Endodermal cell (in vitro differentiated cells): ENCODE measurements at regions not wholly inside any gene's neighbourhood (a gene's known extent, or its start where the extent isn't known, plus 50 kb on each side); places are given as distances from the start of the nearest gene placed in this dataset.

Source experiments
- DNase-seq: peaks from one replicate; pipeline ENCODE4 v3.0.0-alpha.2; 2017
- H3K27ac ChIP-seq: 2 replicates; pipeline ENCODE4 v1.5.1; 2013; ENCODE audit warnings: mild to moderate bottlenecking, low read depth, low read length, moderate library complexity
- H3K27me3 ChIP-seq: 2 replicates; pipeline ENCODE4 v1.6.1; 2013; ENCODE audit warnings: mild to moderate bottlenecking, low read length, moderate library complexity; ENCODE audit not compliant: insufficient read depth, control insufficient read depth, poor library complexity, severe bottlenecking
- H3K36me3 ChIP-seq: 2 replicates; pipeline ENCODE4 v1.7.0; 2013; ENCODE audit warnings: mild to moderate bottlenecking, low read length, moderate library complexity; ENCODE audit not compliant: control insufficient read depth, insufficient read depth
- H3K4me1 ChIP-seq: one replicate; pipeline ENCODE4 v1.7.0; 2013; ENCODE audit warnings: low read length; ENCODE audit not compliant: control insufficient read depth, insufficient read depth
- H3K4me3 ChIP-seq: 2 replicates; pipeline ENCODE4 v1.5.1; 2013; ENCODE audit warnings: mild to moderate bottlenecking, low read length, moderate library complexity
- H3K9ac ChIP-seq: 2 replicates; pipeline ENCODE4 v1.6.1; 2013; ENCODE audit warnings: mild to moderate bottlenecking, low read length, moderate library complexity; ENCODE audit not compliant: poor library complexity, severe bottlenecking; ENCODE audit errors: extremely low read depth
- H3K9me3 ChIP-seq: 2 replicates; pipeline ENCODE4 v1.6.1; 2013; ENCODE audit warnings: mild to moderate bottlenecking, low read length, moderate library complexity; ENCODE audit not compliant: control insufficient read depth
- H3K27ac Mint-ChIP-seq: 2 replicates; pipeline ENCODE4 v1.8.0; 2020; ENCODE audit warnings: mixed read lengths
- H3K27me3 Mint-ChIP-seq: 2 replicates; pipeline ENCODE4 v1.8.0; 2021; ENCODE audit warnings: mild to moderate bottlenecking, mixed read lengths; ENCODE audit not compliant: insufficient read depth
- H3K36me3 Mint-ChIP-seq: 2 replicates; pipeline ENCODE4 v1.8.0; 2020; ENCODE audit warnings: low read depth, mixed read lengths
- H3K4me1 Mint-ChIP-seq: 2 replicates; pipeline ENCODE4 v1.8.0; 2020; ENCODE audit warnings: mixed read lengths
- H3K4me3 Mint-ChIP-seq: 2 replicates; pipeline ENCODE4 v1.8.0; 2020; ENCODE audit warnings: mild to moderate bottlenecking, moderate library complexity, mixed read lengths
- H3K9me3 Mint-ChIP-seq: 2 replicates; pipeline ENCODE4 v1.8.0; 2020; ENCODE audit warnings: mild to moderate bottlenecking, mixed read lengths
- WGBS, 2 experiments: methylation state at CpG; one replicate each; pipeline versions ENCODE4 v1.1.5 to v1.1.7; 2013; ENCODE audit warnings: missing lambda C conversion rate in 2 of 2, mixed read lengths in 1 of 2; ENCODE audit not compliant: insufficient coverage in 1 of 2, insufficient read length in 1 of 2; 5-methylcytosine and 5-hydroxymethylcytosine counted together
- TF ChIP-seq, protein P1 (sequence below): fragments of 200-600 bp; sonication (generic); conservative IDR thresholded peaks from 2 replicates; pipeline ENCODE4 v1.5.0; 2021; ENCODE audit warnings: antibody characterized with exemption, mild to moderate bottlenecking

DNA sequence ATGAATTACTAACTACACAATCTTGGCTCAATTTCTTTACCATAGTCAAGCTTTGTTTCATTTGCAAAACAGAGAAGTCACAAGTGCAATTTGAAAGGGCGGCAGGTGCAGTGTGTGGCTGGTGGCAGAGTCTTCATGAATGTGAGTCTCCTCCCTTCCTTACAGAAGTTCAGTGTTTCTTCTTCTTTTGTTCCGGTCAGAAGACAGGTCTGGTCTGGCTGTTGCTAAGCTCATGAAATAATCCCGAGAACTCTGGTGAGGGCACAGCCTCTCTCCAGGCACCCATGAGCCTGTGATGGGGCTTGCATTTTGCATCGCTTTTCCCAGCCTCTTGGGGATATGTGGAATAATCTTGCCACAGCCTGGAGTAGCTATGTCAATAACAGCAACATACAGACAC, 824.8 kb upstream of the SALL3 start:
- Mint-ChIP-seq H3K9me3 (peaks cover 5% of the 10 kb centered on the region), H3K4me3 (no peak overlapping the region), H3K36me3 (no peaks in the 10 kb centered on the region), H3K27ac (no peak overlapping the region), H3K4me1 (peaks cover 3% of the 10 kb centered on the region), H3K27me3 (peaks cover 2% of the 10 kb centered on the region)
- no peaks in the 10 kb centered on the region for H3K27me3 ChIP-seq
- DNase-seq, result no peak
- 84 to 93% methylated on average over 1 to 4 of the region's 4 CpGs for WGBS, 2 experiments
- H3K27ac ChIP-seq, result no peak overlapping the region
- no peaks in the 10 kb centered on the region for H3K4me1 ChIP-seq
- TF ChIP-seq, protein P1, sequence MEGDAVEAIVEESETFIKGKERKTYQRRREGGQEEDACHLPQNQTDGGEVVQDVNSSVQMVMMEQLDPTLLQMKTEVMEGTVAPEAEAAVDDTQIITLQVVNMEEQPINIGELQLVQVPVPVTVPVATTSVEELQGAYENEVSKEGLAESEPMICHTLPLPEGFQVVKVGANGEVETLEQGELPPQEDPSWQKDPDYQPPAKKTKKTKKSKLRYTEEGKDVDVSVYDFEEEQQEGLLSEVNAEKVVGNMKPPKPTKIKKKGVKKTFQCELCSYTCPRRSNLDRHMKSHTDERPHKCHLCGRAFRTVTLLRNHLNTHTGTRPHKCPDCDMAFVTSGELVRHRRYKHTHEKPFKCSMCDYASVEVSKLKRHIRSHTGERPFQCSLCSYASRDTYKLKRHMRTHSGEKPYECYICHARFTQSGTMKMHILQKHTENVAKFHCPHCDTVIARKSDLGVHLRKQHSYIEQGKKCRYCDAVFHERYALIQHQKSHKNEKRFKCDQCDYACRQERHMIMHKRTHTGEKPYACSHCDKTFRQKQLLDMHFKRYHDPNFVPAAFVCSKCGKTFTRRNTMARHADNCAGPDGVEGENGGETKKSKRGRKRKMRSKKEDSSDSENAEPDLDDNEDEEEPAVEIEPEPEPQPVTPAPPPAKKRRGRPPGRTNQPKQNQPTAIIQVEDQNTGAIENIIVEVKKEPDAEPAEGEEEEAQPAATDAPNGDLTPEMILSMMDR, result no peak
- no peaks in the 10 kb centered on the region for H3K9me3 ChIP-seq
- H3K4me3 ChIP-seq, result no peak overlapping the region
- no peaks in the 10 kb centered on the region for H3K36me3 ChIP-seq
- no peak overlapping the region for H3K9ac ChIP-seq

DNA sequence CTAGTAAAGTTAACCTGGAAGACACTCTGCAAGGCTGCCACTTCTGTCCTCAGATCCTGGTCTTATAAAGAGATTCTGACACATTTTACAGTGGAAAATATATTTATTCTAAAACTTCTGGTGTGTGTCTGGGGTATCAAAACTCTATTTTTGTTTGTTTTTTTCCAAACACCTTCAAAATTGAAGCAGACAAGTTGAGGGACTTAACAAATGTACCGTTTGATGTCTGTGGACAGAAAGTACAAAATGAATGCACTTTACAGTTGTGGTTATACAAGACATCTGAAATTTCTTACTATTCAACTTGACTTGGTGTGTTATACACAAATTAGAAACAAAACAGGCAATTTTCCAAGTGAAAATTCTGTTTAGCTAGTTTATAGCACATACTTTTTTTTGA, 823.2 kb upstream of the SALL3 start:
- Histone ChIP-seq H3K27me3 (no peaks in the 10 kb centered on the region), H3K4me3 (no peak overlapping the region), H3K27ac (no peak overlapping the region), H3K9ac (no peak overlapping the region), H3K4me1 (no peaks in the 10 kb centered on the region), H3K9me3 (no peaks in the 10 kb centered on the region), H3K36me3 (no peaks in the 10 kb centered on the region)
- H3K36me3 Mint-ChIP-seq, result no peaks in the 10 kb centered on the region
- peaks cover 9% of the 10 kb centered on the region for H3K9me3 Mint-ChIP-seq
- 91% methylated on average over 1 of the region's 1 CpG; no CpG with 5 or more reads in 1 of the 2 experiments for WGBS, 2 experiments
- H3K27me3 Mint-ChIP-seq, result peaks cover 2% of the 10 kb centered on the region
- no peak overlapping the region for H3K4me3 Mint-ChIP-seq
- TF ChIP-seq, protein P1, result no peak
- H3K27ac Mint-ChIP-seq, result no peak overlapping the region
- peaks cover 3% of the 10 kb centered on the region for H3K4me1 Mint-ChIP-seq
- DNase-seq, result no peak

DNA sequence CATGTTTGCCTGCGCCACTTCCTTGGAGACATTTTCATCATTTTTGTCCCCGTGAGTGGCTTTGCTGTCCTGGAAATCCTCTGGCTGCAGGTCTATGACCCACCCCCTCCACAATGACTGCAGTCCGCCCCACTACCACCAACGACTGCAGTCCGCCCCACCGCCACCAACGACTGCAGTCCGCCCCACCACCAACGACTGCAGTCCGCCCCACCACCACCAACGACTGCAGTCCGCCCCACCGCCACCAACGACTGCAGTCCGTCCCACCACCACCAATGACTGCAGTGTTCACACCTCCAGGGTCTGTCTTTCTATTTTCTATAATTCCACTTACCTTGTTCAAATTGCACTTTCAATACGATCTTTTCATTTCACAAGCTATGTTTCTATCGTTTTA, 820.7 kb upstream of the SALL3 start:
- Mint-ChIP-seq H3K4me1 (peaks cover 3% of the 10 kb centered on the region), H3K4me3 (no peak overlapping the region), H3K27ac (no peak overlapping the region), H3K36me3 (no peaks in the 10 kb centered on the region), H3K9me3 (peaks cover 9% of the 10 kb centered on the region), H3K27me3 (peaks cover 2% of the 10 kb centered on the region)
- H3K4me3 ChIP-seq, result no peak overlapping the region
- H3K27ac ChIP-seq, result no peak overlapping the region
- DNase-seq, result no peak
- TF ChIP-seq, protein P1, result no peak
- H3K9me3 ChIP-seq, result no peaks in the 10 kb centered on the region
- WGBS, 2 experiments, result 94 to 96% methylated on average over 6 to 17 of the region's 17 CpGs
- H3K27me3 ChIP-seq, result no peaks in the 10 kb centered on the region
- no peak overlapping the region for H3K9ac ChIP-seq
- no peaks in the 10 kb centered on the region for H3K4me1 ChIP-seq
- H3K36me3 ChIP-seq, result no peaks in the 10 kb centered on the region
